Urothelium cell line (cell line): ENCODE measurements at regions not wholly inside any gene's neighbourhood (a gene's known extent, or its start where the extent isn't known, plus 50 kb on each side); places are given as distances from the start of the nearest gene placed in this dataset.

Experiments used
- DNase-seq: peaks from one replicate; pipeline ENCODE4 v3.0.0; 2011; ENCODE audit warnings: low spot score, mixed read lengths
- FAIRE-seq: peaks from 2 replicates; lab custom pipeline; 2011; peaks lifted over from hg19 to GRCh38; lab: Jason Lieb, UNC

GRCh38 chr2:129864719-129865118 lies 114.7 kb upstream of the RAB6C start:
- FAIRE-seq (no peak), DNase-seq (no peak)

- DNase-seq (no peak), FAIRE-seq (no peak)
Measured at GRCh38 chr2:129865976-129866375, 113.5 kb upstream of the RAB6C start.

- DNase-seq (no peak), FAIRE-seq (no peak)
Measured at GRCh38 chr2:129866391-129866790, 113.1 kb upstream of the RAB6C start.

GRCh38 chr2:129868151-129868550 lies 111.3 kb upstream of the RAB6C start:
- DNase-seq (no peak), FAIRE-seq (no peak)

GRCh38 chr2:129870685-129871241 lies 108.7 kb upstream of the RAB6C start:
- FAIRE-seq (no peak), DNase-seq (no peak)

GRCh38 chr2:129872446-129872845 lies 107.0 kb upstream of the RAB6C start:
- no peak for FAIRE-seq
- no peak for DNase-seq

- FAIRE-seq (no peak), DNase-seq (no peak)
Measured at GRCh38 chr2:129876541-129876940, 102.9 kb upstream of the RAB6C start.

- FAIRE-seq: peak; percentile 91
- peak; percentile 99 for DNase-seq
Measured at GRCh38 chr2:129877289-129877741, 102.2 kb upstream of the RAB6C start.

GRCh38 chr2:129877795-129878775 lies 101.4 kb upstream of the RAB6C start:
- no peak for DNase-seq
- no peak for FAIRE-seq

- FAIRE-seq (no peak), DNase-seq (no peak)
Measured at GRCh38 chr2:129879614-129880180, 99.8 kb upstream of the RAB6C start.

GRCh38 chr2:129880309-129880708 lies 99.2 kb upstream of the RAB6C start:
- FAIRE-seq (no peak), DNase-seq (no peak)

GRCh38 chr2:129880971-129881370 lies 98.5 kb upstream of the RAB6C start:
- no peak for FAIRE-seq
- no peak for DNase-seq

- DNase-seq (no peak), FAIRE-seq (no peak)
Measured at GRCh38 chr2:129881786-129882396, 97.6 kb upstream of the RAB6C start.

GRCh38 chr2:129882476-129882875 lies 97.0 kb upstream of the RAB6C start:
- FAIRE-seq (no peak), DNase-seq (no peak)

GRCh38 chr2:129883121-129883520 lies 96.3 kb upstream of the RAB6C start:
- FAIRE-seq (no peak), DNase-seq (no peak)

GRCh38 chr2:129884221-129884786 lies 95.2 kb upstream of the RAB6C start:
- DNase-seq: no peak
- no peak for FAIRE-seq

- DNase-seq (peak; percentile 26), FAIRE-seq (no peak)
Measured at GRCh38 chr2:129885735-129886134, 93.7 kb upstream of the RAB6C start.

- DNase-seq (no peak), FAIRE-seq (no peak)
Measured at GRCh38 chr2:129887688-129888266, 91.7 kb upstream of the RAB6C start.

GRCh38 chr2:129888461-129888860 lies 91.0 kb upstream of the RAB6C start:
- FAIRE-seq: no peak
- DNase-seq: no peak

- peak; percentile 75 for DNase-seq
Measured at GRCh38 chr2:129888896-129889295, 90.6 kb upstream of the RAB6C start.

More at GRCh38 chr2:129888896-129889295, 90.6 kb upstream of the RAB6C start:
- FAIRE-seq: peak; percentile 67
